PC-9 (cell line): ENCODE measurements at regions not wholly inside any gene's neighbourhood (a gene's known extent, or its start where the extent isn't known, plus 50 kb on each side); places are given as distances from the start of the nearest gene placed in this dataset.

Source experiments
- BruUV-seq: library from RNA; stranded (reverse); fragments of 400-500 nt; replicated peaks from 2 replicates; lab custom pipeline; 2021; lab: Mats Ljungman, UMichigan
- CTCF ChIA-PET: fragments of 300-600 bp; sonication (Branson Sonifier 250); formaldehyde crosslinking; loops from one replicate; lab custom pipeline; 2022; ENCODE audit warnings: antibody characterized with exemption; lab: Charles Lee
- POLR2A ChIA-PET: fragments of 300-600 bp; sonication (Branson Sonifier 250); formaldehyde crosslinking; loops from one replicate; lab custom pipeline; 2022; ENCODE audit warnings: antibody characterized with exemption; ENCODE audit not compliant: unreplicated experiment; lab: Charles Lee
- DNase-seq, 2 experiments: peaks; one replicate each; pipeline versions ENCODE4 v3.0.0 to v3.0.0-alpha.2; 2015 to 2022; ENCODE audit warnings: mixed read lengths in 1 of 2
- H2AFZ ChIP-seq: fragments of 200-600 bp; sonication (generic); 2 replicates; pipeline ENCODE4 v1.8.1; 2017; ENCODE audit warnings: antibody characterized with exemption
- H3F3A ChIP-seq: fragments of 200-600 bp; sonication (generic); 2 replicates; pipeline ENCODE4 v1.8.1; 2017; ENCODE audit warnings: antibody characterized with exemption, mild to moderate bottlenecking, low read depth; ENCODE audit not compliant: insufficient read depth
- H3K27ac ChIP-seq: fragments of 200-600 bp; sonication (generic); 2 replicates; pipeline ENCODE4 v1.6.1; 2016; ENCODE audit warnings: mixed run types
- H3K27me3 ChIP-seq: fragments of 200-600 bp; sonication (generic); 2 replicates; pipeline ENCODE4 v1.6.1; 2016; ENCODE audit warnings: low read depth, mixed run types; ENCODE audit not compliant: insufficient read depth
- H3K36me3 ChIP-seq: fragments of 200-600 bp; sonication (generic); 2 replicates; pipeline ENCODE4 v1.6.1; 2016; ENCODE audit warnings: low read depth, mixed run types
- H3K4me1 ChIP-seq: fragments of 200-600 bp; sonication (generic); replicated peaks from 2 replicates; pipeline ENCODE4 v1.6.1; 2016; ENCODE audit warnings: mixed run types; ENCODE audit not compliant: insufficient read depth
- H3K4me2 ChIP-seq: fragments of 200-600 bp; sonication (generic); 2 replicates; pipeline ENCODE4 v1.6.1; 2017; ENCODE audit warnings: mixed run types
- H3K4me3 ChIP-seq: fragments of 200-600 bp; sonication (generic); 2 replicates; pipeline ENCODE4 v1.6.1; 2016; ENCODE audit warnings: mixed run types
- H3K79me2 ChIP-seq: fragments of 200-600 bp; sonication (generic); 2 replicates; pipeline ENCODE4 v1.6.1; 2017; ENCODE audit warnings: low read depth, mixed run types
- H3K9me2 ChIP-seq: fragments of 200-600 bp; sonication (generic); 2 replicates; pipeline ENCODE4 v1.8.1; 2017; ENCODE audit warnings: mild to moderate bottlenecking; ENCODE audit not compliant: insufficient read depth
- H3K9me3 ChIP-seq: fragments of 200-600 bp; sonication (generic); 2 replicates; pipeline ENCODE4 v1.8.1; 2016; ENCODE audit warnings: low read depth; ENCODE audit not compliant: insufficient read depth
- H4K20me1 ChIP-seq: fragments of 200-600 bp; sonication (generic); 2 replicates; pipeline ENCODE4 v1.8.1; 2017; ENCODE audit not compliant: insufficient read depth
- EZH2 ChIP-seq: fragments of 200-600 bp; sonication (generic); IDR thresholded peaks from 2 replicates; pipeline ENCODE4 v1.8.0; 2017; ENCODE audit warnings: antibody characterized with exemption, low read depth
- intact Hi-C: fragments of 100-400 bp; cut with micrococcal nuclease; formaldehyde crosslinking; loops from one replicate; pipeline ENCODE4 v1.10.0; 2022; ENCODE audit not compliant: unreplicated experiment
- TF ChIP-seq, protein P1 (sequence below): fragments of 200-600 bp; sonication (generic); conservative IDR thresholded peaks from 2 replicates; pipeline ENCODE4 v1.6.1; 2017; ENCODE audit warnings: mixed run types, antibody characterized with exemption, mild to moderate bottlenecking, moderate library complexity

DNA sequence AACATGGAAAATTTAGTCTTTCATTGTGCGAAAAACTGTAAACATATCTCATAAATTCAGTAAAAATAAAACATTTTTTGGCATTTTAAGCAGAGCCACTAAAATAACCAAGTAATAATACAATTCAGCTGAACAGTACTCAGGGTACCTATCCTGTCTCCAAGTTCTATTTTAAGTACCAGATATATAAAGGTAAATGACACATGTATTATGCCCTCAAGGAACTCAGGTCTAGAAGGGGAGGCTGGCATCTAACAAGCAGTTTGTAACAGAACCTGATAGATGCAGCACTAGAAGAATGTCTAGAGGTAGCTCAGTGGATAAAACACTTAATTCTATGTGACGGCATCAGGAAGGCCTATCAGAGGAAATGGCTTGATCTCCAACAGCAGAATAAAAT, 112.2 kb downstream of the CRPPA start:
- ChIA-PET POLR2A (interaction anchor here (0.6 to 0.7 kb wide), 2 partner anchors 26 to 171 kb away, joined by 3 read pairs; no protein-coding TSS in a partner anchor), CTCF (no interaction called here)
- H3K36me3 ChIP-seq: peaks cover 3% of the 10 kb centered on the region; the same call in 1 of the 2 replicates
- intact Hi-C loops: no loop called here
- no peak overlapping the region for H3K27ac ChIP-seq
- H3K9me3 ChIP-seq: no peaks in the 10 kb centered on the region
- no peaks in the 10 kb centered on the region for H3K79me2 ChIP-seq
- H3K4me1 ChIP-seq: no peaks in the 10 kb centered on the region
- H3K4me2 ChIP-seq: no peak overlapping the region
- TF ChIP-seq, protein P1, sequence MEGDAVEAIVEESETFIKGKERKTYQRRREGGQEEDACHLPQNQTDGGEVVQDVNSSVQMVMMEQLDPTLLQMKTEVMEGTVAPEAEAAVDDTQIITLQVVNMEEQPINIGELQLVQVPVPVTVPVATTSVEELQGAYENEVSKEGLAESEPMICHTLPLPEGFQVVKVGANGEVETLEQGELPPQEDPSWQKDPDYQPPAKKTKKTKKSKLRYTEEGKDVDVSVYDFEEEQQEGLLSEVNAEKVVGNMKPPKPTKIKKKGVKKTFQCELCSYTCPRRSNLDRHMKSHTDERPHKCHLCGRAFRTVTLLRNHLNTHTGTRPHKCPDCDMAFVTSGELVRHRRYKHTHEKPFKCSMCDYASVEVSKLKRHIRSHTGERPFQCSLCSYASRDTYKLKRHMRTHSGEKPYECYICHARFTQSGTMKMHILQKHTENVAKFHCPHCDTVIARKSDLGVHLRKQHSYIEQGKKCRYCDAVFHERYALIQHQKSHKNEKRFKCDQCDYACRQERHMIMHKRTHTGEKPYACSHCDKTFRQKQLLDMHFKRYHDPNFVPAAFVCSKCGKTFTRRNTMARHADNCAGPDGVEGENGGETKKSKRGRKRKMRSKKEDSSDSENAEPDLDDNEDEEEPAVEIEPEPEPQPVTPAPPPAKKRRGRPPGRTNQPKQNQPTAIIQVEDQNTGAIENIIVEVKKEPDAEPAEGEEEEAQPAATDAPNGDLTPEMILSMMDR: no peak
- no peak for TF ChIP-seq EZH2
- no peak overlapping the region for H2AFZ ChIP-seq
- no peaks in the 10 kb centered on the region for H4K20me1 ChIP-seq
- BruUV-seq: no TSS peak
- H3F3A ChIP-seq: no peaks in the 10 kb centered on the region
- H3K4me3 ChIP-seq: no peak overlapping the region
- no peak for DNase-seq
- no peaks in the 10 kb centered on the region for H3K27me3 ChIP-seq
- H3K9me2 ChIP-seq: no peaks in the 10 kb centered on the region; the same call in 1 of the 2 replicates

DNA sequence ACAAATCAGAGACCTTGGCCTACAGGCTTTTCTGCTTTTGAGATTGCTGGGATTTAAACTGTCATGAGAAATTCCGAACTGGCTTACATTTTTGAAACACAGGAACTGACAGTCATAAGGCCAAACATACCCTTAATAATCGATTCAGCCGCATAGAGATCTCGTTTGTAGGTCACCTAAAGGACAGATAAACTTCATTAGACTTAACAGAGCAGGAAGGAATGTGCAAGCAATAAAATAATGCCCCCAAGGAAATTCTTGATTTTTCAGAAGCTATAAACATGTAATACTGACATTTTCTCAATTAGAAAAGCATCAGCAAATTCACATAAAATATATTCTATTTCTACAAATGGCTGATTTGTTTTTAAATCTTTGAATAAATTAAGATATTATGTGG, 120.0 kb downstream of the CRPPA start:
- H3K9me3 ChIP-seq: no peaks in the 10 kb centered on the region
- H2AFZ ChIP-seq: no peak overlapping the region
- intact Hi-C loops: no loop called here
- no TSS peak for BruUV-seq
- CTCF ChIA-PET: no interaction called here
- no peak overlapping the region for H3K4me2 ChIP-seq
- H3K79me2 ChIP-seq: no peaks in the 10 kb centered on the region
- no peaks in the 10 kb centered on the region for H3K4me1 ChIP-seq
- H3K27me3 ChIP-seq: no peaks in the 10 kb centered on the region
- H3K36me3 ChIP-seq: no peaks in the 10 kb centered on the region
- DNase-seq: no peak
- POLR2A ChIA-PET: interaction anchor here (0.6 kb wide), 1 partner anchor 98 kb away, joined by 3 read pairs; no protein-coding TSS in a partner anchor
- H3F3A ChIP-seq: no peaks in the 10 kb centered on the region
- no peaks in the 10 kb centered on the region for H4K20me1 ChIP-seq
- no peaks in the 10 kb centered on the region; the same call in 1 of the 2 replicates for H3K9me2 ChIP-seq
- H3K4me3 ChIP-seq: no peak overlapping the region
- H3K27ac ChIP-seq: no peak overlapping the region
- TF ChIP-seq EZH2: no peak
- TF ChIP-seq, protein P1: no peak

DNA sequence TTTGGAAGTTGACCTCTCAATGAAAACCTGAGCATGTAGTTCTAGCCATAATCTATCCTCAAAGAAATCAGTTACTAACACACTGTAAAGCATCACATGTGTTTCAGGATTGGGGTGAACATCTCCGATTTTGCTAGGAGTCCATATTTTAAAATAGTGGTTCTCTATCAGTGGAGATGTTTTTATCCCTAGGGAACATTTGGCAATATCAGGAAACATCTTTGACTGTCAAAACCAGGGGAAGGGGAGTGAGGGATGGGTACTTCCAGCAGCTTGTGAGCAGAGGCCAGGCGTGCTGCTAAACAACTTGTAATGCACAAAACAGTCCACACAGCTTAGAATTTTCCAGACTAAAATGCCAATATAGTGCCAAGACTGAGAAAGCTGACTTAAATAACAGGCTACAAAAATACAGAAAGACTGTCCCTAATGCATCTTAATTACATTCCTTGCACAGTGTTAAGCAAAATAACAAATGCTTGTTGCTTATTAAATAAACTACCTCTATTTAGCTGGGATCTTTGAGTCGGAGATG, 120.9 kb downstream of the CRPPA start:
- H3K79me2 ChIP-seq: no peaks in the 10 kb centered on the region

More for the DNA sequence above, 120.9 kb downstream of the CRPPA start:
- H4K20me1 ChIP-seq: no peaks in the 10 kb centered on the region
- H3K27me3 ChIP-seq: no peaks in the 10 kb centered on the region
- no peak overlapping the region for H3K4me2 ChIP-seq
- intact Hi-C loops: no loop called here
- CTCF ChIA-PET: no interaction called here
- H3K4me3 ChIP-seq: no peak overlapping the region
- H3K36me3 ChIP-seq: no peaks in the 10 kb centered on the region
- POLR2A ChIA-PET: no interaction called here
- H3K27ac ChIP-seq: no peak overlapping the region
- no peaks in the 10 kb centered on the region for H3K4me1 ChIP-seq
- TF ChIP-seq, protein P1: no peak
- no peak for TF ChIP-seq EZH2
- no peak for DNase-seq
- H3K9me2 ChIP-seq: no peaks in the 10 kb centered on the region; the same call in 1 of the 2 replicates
- no peaks in the 10 kb centered on the region for H3K9me3 ChIP-seq
- BruUV-seq: no TSS peak
- H2AFZ ChIP-seq: no peak overlapping the region
- no peaks in the 10 kb centered on the region for H3F3A ChIP-seq
